IMR-90 (cell line): ENCODE measurements at regions not wholly inside any gene's neighbourhood (a gene's known extent, or its start where the extent isn't known, plus 50 kb on each side); places are given as distances from the start of the nearest gene placed in this dataset.

ENCODE experiments used
- ATAC-seq: fragments of 200-7000 bp; cut with Tn5 transposase; 2 replicates; pipeline ENCODE4 v1.9.1; 2020; ENCODE audit warnings: low read depth, mild to moderate bottlenecking, moderate library complexity
- BruUV-seq: library from RNA; stranded (reverse); fragments of 400-500 nt; replicated peaks from 2 replicates; lab custom pipeline; 2021; lab: Mats Ljungman, UMichigan
- CTCF ChIA-PET: fragments of 300-600 bp; formaldehyde crosslinking; extraction: SDS; loops from one replicate; lab custom pipeline; 2021; ENCODE audit warnings: antibody characterized with exemption; lab: Yijun Ruan, JAX
- POLR2A ChIA-PET: fragments of 300-600 bp; sonication (Branson Sonifier 250); formaldehyde crosslinking; loops from one replicate; lab custom pipeline; 2022; ENCODE audit warnings: antibody characterized with exemption; ENCODE audit not compliant: unreplicated experiment; lab: Charles Lee
- DNase-seq: peaks from one replicate; pipeline ENCODE4 v3.0.0; 2013
- H2AFZ ChIP-seq: replicated peaks from 2 replicates; pipeline ENCODE3; 2013; ENCODE audit warnings: low read length, mild to moderate bottlenecking; ENCODE audit not compliant: poor library complexity
- H2AK5ac ChIP-seq: 2 replicates; pipeline ENCODE4 v1.6.1; 2013; ENCODE audit warnings: low read depth, low read length, inconsistent platforms
- H2AK9ac ChIP-seq: replicated peaks from 2 replicates; pipeline ENCODE3; 2013; ENCODE audit warnings: mild to moderate bottlenecking, low read depth, low read length, moderate library complexity; ENCODE audit not compliant: poor library complexity
- H2BK120ac ChIP-seq: 2 replicates; pipeline ENCODE4 v1.6.1; 2013; ENCODE audit warnings: low read depth, low read length, inconsistent platforms
- H2BK15ac ChIP-seq: 3 replicates; pipeline ENCODE4 v1.6.1; 2013; ENCODE audit warnings: low read depth, low read length, inconsistent platforms
- H2BK20ac ChIP-seq: 2 replicates; pipeline ENCODE4 v1.6.1; 2013; ENCODE audit warnings: low read depth, mild to moderate bottlenecking, inconsistent platforms, low read length, moderate library complexity
- H2BK5ac ChIP-seq: 2 replicates; pipeline ENCODE4 v1.6.1; 2013; ENCODE audit warnings: mild to moderate bottlenecking, low read depth, low read length, inconsistent platforms; ENCODE audit not compliant: poor library complexity, severe bottlenecking
- H3K14ac ChIP-seq: replicated peaks from 2 replicates; pipeline ENCODE4 v1.6.1; 2013; ENCODE audit warnings: low read depth, low read length, inconsistent platforms
- H3K18ac ChIP-seq: 2 replicates; pipeline ENCODE4 v1.6.1; 2013; ENCODE audit warnings: low read depth, low read length, control low read depth
- H3K23ac ChIP-seq: 2 replicates; pipeline ENCODE4 v1.6.1; 2013; ENCODE audit warnings: low read depth, low read length, inconsistent platforms
- H3K27ac ChIP-seq: 2 replicates; pipeline ENCODE4 v1.5.1; 2013; ENCODE audit warnings: mild to moderate bottlenecking, control low read depth, low read length; ENCODE audit not compliant: insufficient read depth
- H3K27me3 ChIP-seq: 2 replicates; pipeline ENCODE4 v1.6.1; 2013; ENCODE audit warnings: low read length; ENCODE audit not compliant: control insufficient read depth, insufficient read depth
- H3K36me3 ChIP-seq: 2 replicates; pipeline ENCODE4 v1.6.1; 2013; ENCODE audit warnings: low read length, mixed read lengths; ENCODE audit not compliant: control insufficient read depth, insufficient read depth
- H3K4ac ChIP-seq: 2 replicates; pipeline ENCODE4 v1.6.1; 2013; ENCODE audit warnings: low read depth, low read length, inconsistent platforms
- H3K4me1 ChIP-seq: 2 replicates; pipeline ENCODE4 v1.6.1; 2013; ENCODE audit warnings: low read length, mixed read lengths; ENCODE audit not compliant: control insufficient read depth, insufficient read depth
- H3K4me2 ChIP-seq: 2 replicates; pipeline ENCODE4 v1.6.1; 2013; ENCODE audit warnings: low read depth, mild to moderate bottlenecking, control low read depth, low read length, moderate library complexity
- H3K4me3 ChIP-seq: 2 replicates; pipeline ENCODE4 v1.5.1; 2013; ENCODE audit warnings: low read depth, mild to moderate bottlenecking, control low read depth, low read length, moderate library complexity; ENCODE audit not compliant: insufficient read depth
- H3K56ac ChIP-seq: 2 replicates; pipeline ENCODE4 v1.6.1; 2013; ENCODE audit warnings: low read length, inconsistent platforms; ENCODE audit not compliant: insufficient read depth; ENCODE audit errors: extremely low read depth
- H3K79me1 ChIP-seq, 2 experiments: 2 replicates each; pipeline ENCODE4 v1.6.1; 2013; ENCODE audit warnings: low read length in 2 of 2, inconsistent platforms in 1 of 2, low read depth in 1 of 2
- H3K9ac ChIP-seq: 2 replicates; pipeline ENCODE4 v1.6.1; 2013; ENCODE audit warnings: low read depth, low read length, control low read depth
- H3K9me1 ChIP-seq: 2 replicates; pipeline ENCODE4 v1.6.1; 2013; ENCODE audit warnings: low read length, inconsistent platforms; ENCODE audit not compliant: insufficient read depth
- H3K9me3 ChIP-seq: 2 replicates; pipeline ENCODE4 v1.6.1; 2013; ENCODE audit warnings: low read length; ENCODE audit not compliant: control insufficient read depth, insufficient read depth
- H4K20me1 ChIP-seq: 2 replicates; pipeline ENCODE4 v1.6.1; 2013; ENCODE audit warnings: low read length, inconsistent platforms; ENCODE audit not compliant: insufficient read depth
- H4K5ac ChIP-seq: 2 replicates; pipeline ENCODE4 v1.6.1; 2013; ENCODE audit warnings: mild to moderate bottlenecking, low read depth, low read length, control low read depth
- H4K8ac ChIP-seq, 2 experiments: 2 replicates each; pipeline ENCODE4 v1.6.1; 2013; ENCODE audit warnings: low read depth in 2 of 2, low read length in 2 of 2, control low read depth in 1 of 2, inconsistent platforms in 1 of 2
- H4K91ac ChIP-seq: 2 replicates; pipeline ENCODE4 v1.6.1; 2013; ENCODE audit warnings: low read depth, low read length, inconsistent platforms; ENCODE audit not compliant: insufficient read depth
- BHLHE40 ChIP-seq: fragments of 150-350 bp; IDR thresholded peaks from 2 replicates; pipeline ENCODE4 v1.6.1; 2016; ENCODE audit warnings: mild to moderate bottlenecking, low read depth, low read length
- CEBPB ChIP-seq: IDR thresholded peaks from 2 replicates; pipeline ENCODE4 v1.6.1; 2012; ENCODE audit warnings: low read depth, low read length, improper control_type of control experiment
- CHD1 ChIP-seq: IDR thresholded peaks from 2 replicates; pipeline ENCODE4 v1.6.1; 2012; ENCODE audit warnings: low read depth, low read length, improper control_type of control experiment
- CTCF ChIP-seq: conservative IDR thresholded peaks from 2 replicates; pipeline ENCODE4 v1.5.1; 2012; ENCODE audit warnings: mild to moderate bottlenecking, low read depth, low read length, improper control_type of control experiment
- ELK1 ChIP-seq: fragments of 150-350 bp; IDR thresholded peaks from 2 replicates; pipeline ENCODE4 v1.6.1; 2016; ENCODE audit warnings: low read depth, mild to moderate bottlenecking, low read length, moderate library complexity, borderline replicate concordance
- FOS ChIP-seq: fragments of 150-350 bp; IDR thresholded peaks from 2 replicates; pipeline ENCODE4 v1.6.1; 2016; ENCODE audit warnings: low read depth, low read length
- MAFK ChIP-seq: IDR thresholded peaks from 2 replicates; pipeline ENCODE4 v1.6.1; 2012; ENCODE audit warnings: low read depth, low read length, improper control_type of control experiment
- MAZ ChIP-seq: IDR thresholded peaks from 2 replicates; pipeline ENCODE4 v1.6.1; 2012; ENCODE audit warnings: low read depth, mild to moderate bottlenecking, low read length, improper control_type of control experiment, moderate library complexity, borderline replicate concordance
- MXI1 ChIP-seq: IDR thresholded peaks from 2 replicates; pipeline ENCODE4 v1.6.1; 2012; ENCODE audit warnings: low read depth, mild to moderate bottlenecking, low read length, moderate library complexity, borderline replicate concordance
- NFE2L2 ChIP-seq: fragments of 150-350 bp; IDR thresholded peaks from 2 replicates; pipeline ENCODE4 v1.6.1; 2016; ENCODE audit warnings: low read depth, mild to moderate bottlenecking, low read length
- POLR2A ChIP-seq: IDR thresholded peaks from 2 replicates; pipeline ENCODE4 v1.6.1; 2012; ENCODE audit warnings: mild to moderate bottlenecking, low read depth, low read length
- RAD21 ChIP-seq: IDR thresholded peaks from 2 replicates; pipeline ENCODE4 v1.6.1; 2012; ENCODE audit warnings: low read length, improper control_type of control experiment
- RCOR1 ChIP-seq: IDR thresholded peaks from 2 replicates; pipeline ENCODE4 v1.6.1; 2012; ENCODE audit warnings: mild to moderate bottlenecking, low read length, improper control_type of control experiment; ENCODE audit not compliant: insufficient replicate concordance
- RFX5 ChIP-seq: IDR thresholded peaks from 2 replicates; pipeline ENCODE4 v1.8.0; 2012; ENCODE audit warnings: low read depth, mild to moderate bottlenecking, low read length, moderate library complexity
- SMC3 ChIP-seq: fragments of 150-350 bp; IDR thresholded peaks from 2 replicates; pipeline ENCODE4 v1.6.1; 2016; ENCODE audit warnings: low read depth, mild to moderate bottlenecking, antibody characterized with exemption, low read length, moderate library complexity
- USF2 ChIP-seq: fragments of 150-350 bp; IDR thresholded peaks from 2 replicates; pipeline ENCODE4 v1.6.1; 2017; ENCODE audit warnings: mild to moderate bottlenecking, antibody characterized with exemption, low read length, low read depth
- WGBS, 2 experiments: methylation state at CpG; one replicate each; pipeline versions ENCODE4 v1.1.5 to v1.1.7; 2013; ENCODE audit warnings: missing lambda C conversion rate in 2 of 2; ENCODE audit not compliant: insufficient read length in 1 of 2; ENCODE audit errors: extremely low coverage in 2 of 2; 5-methylcytosine and 5-hydroxymethylcytosine counted together
- dilution Hi-C: fragments of 300-500 bp; cut with HindIII; formaldehyde crosslinking; loops from one replicate; pipeline ENCODE4 v1.14.3; 2018; ENCODE audit warnings: low sequenced_read_pairs; ENCODE audit not compliant: unreplicated experiment
- in situ Hi-C: fragments of 300-500 bp; cut with MboI; formaldehyde crosslinking; loops from 3 replicates; pipeline ENCODE4 v1.14.3; 2019; ENCODE audit warnings: low sequenced_read_pairs, inconsistent platforms, mixed read lengths
- intact Hi-C: fragments of 100-400 bp; cut with micrococcal nuclease; formaldehyde crosslinking; loops from 2 replicates; pipeline ENCODE4 v1.10.0; 2022

- H4K8ac ChIP-seq, result no peak overlapping the region
- H4K91ac ChIP-seq, result no peak overlapping the region
- H3K4me2 ChIP-seq, result no peak overlapping the region
- no peak overlapping the region for H2BK20ac ChIP-seq
- H3K79me1 ChIP-seq, result no peaks in the 10 kb centered on the region
- no peak overlapping the region for H4K5ac ChIP-seq
- DNase-seq, result no peak
- H2AFZ ChIP-seq, result no peak overlapping the region
- ATAC-seq, result no peak
- dilution Hi-C loops (loop anchor here (25.0 kb wide), 1 partner anchor 305 kb away; no protein-coding TSS in a partner anchor), intact Hi-C loops (loop anchor here (5.0 to 10.0 kb wide), 3 partner anchors 90 to 492 kb away; partner anchors contain the start of gene ABI2), in situ Hi-C loops (loop anchor here (25.0 kb wide), 1 partner anchor 580 kb away; the partner anchor contains the start of gene CYP20A1)
- H3K4me3 ChIP-seq, result no peak overlapping the region
- no peak overlapping the region for H3K9ac ChIP-seq
- H3K23ac ChIP-seq, result no peak overlapping the region
- no peaks in the 10 kb centered on the region for H4K20me1 ChIP-seq
- H3K27ac ChIP-seq, result no peak overlapping the region
- no peak overlapping the region for H3K4ac ChIP-seq
- H3K18ac ChIP-seq, result no peak overlapping the region
- no peaks in the 10 kb centered on the region for H3K9me3 ChIP-seq
- POLR2A ChIA-PET, result no interaction called here
- peaks cover 3% of the 10 kb centered on the region for H3K9me1 ChIP-seq
- H3K56ac ChIP-seq, result no peak overlapping the region
- H3K14ac ChIP-seq, result no peak overlapping the region
- 50% methylated on average over 1 of the region's 5 CpGs; no CpG with 5 or more reads in 1 of the 2 experiments for WGBS, 2 experiments
- H3K27me3 ChIP-seq, result peaks cover 23% of the 10 kb centered on the region
- no peak for TF ChIP-seq BHLHE40
- TF ChIP-seq MAZ, result no peak
- TF ChIP-seq NFE2L2, result no peak
- TF ChIP-seq USF2, result no peak
- TF ChIP-seq RFX5, result no peak
- TF ChIP-seq FOS, result no peak
- no peak for TF ChIP-seq MAFK
- TF ChIP-seq CEBPB, result no peak
- no peak for TF ChIP-seq RCOR1
- no peak for TF ChIP-seq SMC3
- no peak for TF ChIP-seq CTCF
- TF ChIP-seq RAD21, result no peak
- TF ChIP-seq MXI1, result no peak
- no peak for TF ChIP-seq ELK1
- TF ChIP-seq POLR2A, result no peak
- TF ChIP-seq CHD1, result no peak
- H3K36me3 ChIP-seq, result no peaks in the 10 kb centered on the region
- H2AK5ac ChIP-seq, result no peak overlapping the region
- no peaks in the 10 kb centered on the region; the same call in 1 of the 2 replicates for H3K4me1 ChIP-seq
- no TSS peak for BruUV-seq
- CTCF ChIA-PET, result no interaction called here
- H2AK9ac ChIP-seq, result no peak overlapping the region
- H2BK15ac ChIP-seq, result no peak overlapping the region
- H2BK120ac ChIP-seq, result no peak overlapping the region
- no peak overlapping the region for H2BK5ac ChIP-seq
These were observed 50.4 kb upstream of the CTLA4 start for GRCh38 chr2:203817147-203817546.
